Left cardiac atrium (tissue), 4 donors: ENCODE measurements at regions not wholly inside any gene's neighbourhood (a gene's known extent, or its start where the extent isn't known, plus 50 kb on each side); places are given as distances from the start of the nearest gene placed in this dataset.
"Not testable (repeated sequence)": the region's sequence is repeated elsewhere in the genome, so short reads cannot be mapped to it uniquely, and the experiment has no call there.

Experiments used
- ATAC-seq, 2 donors: fragments of 200-7000 bp; cut with Tn5 transposase; one replicate each; pipeline ENCODE4 v1.9.1; 2020; ENCODE audit warnings: mild to moderate bottlenecking in 2 of 2, moderate library complexity in 2 of 2
- DNase-seq: peaks from one replicate; pipeline ENCODE4 v3.0.0-alpha.2; 2020
- intact Hi-C, 2 donors: fragments of 100-400 bp; cut with DNase I; formaldehyde crosslinking; loops; one replicate each; pipeline versions ENCODE4 v1.14.1 to v1.15.1; 2022 to 2023
- donor health status: DM: no; HTN: yes; CAD: no.
- donor health status: DM: no; HTN: yes; CAD: no; lungs with severe emphysema.
- donor health status: DM: yes; HTN: yes; CAD: no.
- donor health status: Dilated cardiomyopathy.

DNA sequence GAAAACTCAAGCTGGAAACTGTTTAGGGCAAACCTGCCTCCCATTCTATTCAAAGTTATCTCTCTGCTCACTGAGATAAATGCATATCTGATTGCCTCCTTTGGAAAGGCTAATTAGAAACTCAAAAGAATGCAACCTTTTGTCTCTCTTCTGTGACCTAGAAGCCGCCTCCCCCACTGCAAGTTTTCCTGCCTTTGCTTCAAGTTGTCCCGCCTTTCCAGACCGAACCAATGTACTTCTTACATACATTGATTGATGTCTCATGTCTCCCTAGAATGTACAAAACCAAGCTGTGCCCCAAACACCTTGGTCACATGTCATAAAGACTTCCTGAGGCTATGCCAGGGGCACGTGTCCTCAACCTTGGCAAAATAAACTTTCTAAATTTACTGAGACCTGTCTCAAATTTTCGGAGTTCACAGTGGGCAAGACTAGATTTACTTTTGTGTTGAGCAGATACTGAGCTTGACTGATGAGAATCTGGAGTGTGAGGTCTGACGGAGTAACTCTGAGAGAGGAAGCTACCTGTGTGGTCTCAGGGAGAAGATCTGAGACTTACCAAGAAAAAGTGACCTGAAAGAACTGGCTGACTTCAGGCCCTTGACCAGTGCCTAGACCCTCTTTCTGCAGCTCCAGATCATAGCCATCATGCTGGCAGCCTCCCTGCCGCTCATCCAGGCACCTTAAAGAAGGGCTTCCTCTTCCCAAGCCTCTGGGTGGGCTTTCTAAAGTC lies 124.7 kb upstream of the NBPF9 start:
- DNase-seq, intact Hi-C loops, ATAC-seq: not testable (repeated sequence)

GRCh38 chr1:149228672-149229585 lies 125.6 kb upstream of the NBPF9 start:
- intact Hi-C loops, DNase-seq: not testable (repeated sequence)
- ATAC-seq, result peak; percentile 99

GRCh38 chr1:149229813-149230212 lies 126.5 kb upstream of the NBPF9 start:
- intact Hi-C loops, result not testable (repeated sequence)
- DNase-seq, result peak; percentile 30
- ATAC-seq, result peak; percentile 74 to 88

GRCh38 chr1:149234926-149235914 lies 131.9 kb upstream of the NBPF9 start:
- peak; percentile 28 to 58 for ATAC-seq
- intact Hi-C loops, DNase-seq: not testable (repeated sequence)

DNA sequence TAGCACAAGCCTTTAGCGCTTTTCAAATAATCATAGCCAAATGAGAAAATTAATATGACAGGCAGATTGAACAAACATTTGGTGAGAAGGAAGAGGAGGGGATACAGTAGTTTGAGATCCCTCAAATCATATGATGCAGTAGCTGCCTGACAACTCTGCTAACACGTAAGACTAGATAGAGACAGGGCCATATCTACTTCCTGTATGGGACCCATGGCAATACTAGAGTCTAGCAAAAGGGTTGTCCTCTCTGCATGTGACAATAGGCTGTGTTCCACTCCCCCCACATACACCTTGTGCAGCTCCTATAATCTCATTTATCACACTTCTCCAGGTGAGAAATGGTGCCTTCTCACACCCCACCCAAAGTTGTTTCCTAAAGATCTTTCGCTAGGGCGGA lies 134.2 kb upstream of the NBPF9 start:
- DNase-seq, ATAC-seq, intact Hi-C loops: not testable (repeated sequence)

- intact Hi-C loops, DNase-seq: not testable (repeated sequence)
- ATAC-seq, result peak; percentile 30 to 54
Measured at GRCh38 chr1:149239897-149240508, 136.7 kb upstream of the NBPF9 start.

DNA sequence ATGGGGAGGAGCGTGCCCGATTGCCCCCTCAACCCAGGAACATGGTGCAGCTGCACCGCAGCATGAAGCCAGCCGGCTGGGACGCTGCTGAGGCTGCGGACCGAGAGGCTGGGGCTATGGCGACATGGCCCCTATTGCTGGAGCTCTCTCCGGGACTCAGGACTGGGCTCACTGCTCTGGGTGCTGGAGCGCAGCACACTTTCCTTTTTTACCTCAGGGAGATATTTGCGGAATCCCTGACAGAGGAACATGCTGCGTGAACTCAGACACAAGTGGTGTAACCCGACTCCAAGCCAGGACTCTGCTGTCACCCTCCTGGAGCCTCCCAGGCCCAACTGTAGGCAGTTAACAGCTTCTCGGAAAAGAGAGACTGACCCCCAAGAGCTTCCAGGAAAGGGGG lies 137.2 kb upstream of the NBPF9 start:
- DNase-seq, intact Hi-C loops: not testable (repeated sequence)
- peak; percentile 82 to 86 for ATAC-seq

GRCh38 chr1:149241272-149241671 lies 137.9 kb upstream of the NBPF9 start:
- DNase-seq, intact Hi-C loops: not testable (repeated sequence)
- ATAC-seq, result peak; percentile 73 to 91

DNA sequence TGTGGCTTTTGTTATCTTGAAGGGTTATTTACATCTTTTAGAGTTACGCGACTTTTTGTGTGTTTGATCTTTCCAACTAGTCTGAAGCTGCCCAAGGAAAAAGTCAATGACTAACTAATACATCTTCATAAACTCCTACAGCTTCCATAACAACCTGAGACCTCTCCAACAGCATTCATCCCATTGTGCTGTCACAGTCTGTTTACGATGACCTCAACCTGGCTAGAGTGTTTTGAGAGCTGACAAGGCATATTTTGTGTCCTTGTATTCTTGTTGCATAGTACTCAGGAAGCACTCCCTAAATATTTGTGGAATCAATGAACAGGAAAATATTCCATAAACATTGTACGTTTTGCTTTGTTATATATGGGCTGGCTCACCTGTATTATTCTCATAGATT lies 140.2 kb upstream of the NBPF9 start:
- ATAC-seq, DNase-seq, intact Hi-C loops: not testable (repeated sequence)

DNA sequence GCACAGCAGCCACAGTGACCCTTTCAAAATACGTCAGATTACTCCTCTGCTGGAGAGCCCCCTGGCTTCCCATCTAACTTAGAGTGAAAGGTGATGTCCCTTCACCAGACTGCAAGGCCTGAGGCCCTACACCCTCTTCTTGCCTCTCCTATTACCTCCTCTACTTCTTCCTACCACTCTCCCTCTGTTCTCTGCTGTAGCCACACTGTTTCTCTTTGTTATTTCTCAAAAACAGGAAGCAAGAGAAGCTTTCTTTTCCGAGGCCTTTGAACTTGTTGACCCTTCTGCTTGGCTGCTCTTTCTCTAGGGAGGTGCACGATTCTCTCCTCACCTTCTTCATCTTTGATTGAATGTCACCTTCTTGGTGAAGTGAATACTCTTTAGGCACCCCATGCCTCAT lies 141.3 kb upstream of the NBPF9 start:
- DNase-seq, intact Hi-C loops, ATAC-seq: not testable (repeated sequence)

DNA sequence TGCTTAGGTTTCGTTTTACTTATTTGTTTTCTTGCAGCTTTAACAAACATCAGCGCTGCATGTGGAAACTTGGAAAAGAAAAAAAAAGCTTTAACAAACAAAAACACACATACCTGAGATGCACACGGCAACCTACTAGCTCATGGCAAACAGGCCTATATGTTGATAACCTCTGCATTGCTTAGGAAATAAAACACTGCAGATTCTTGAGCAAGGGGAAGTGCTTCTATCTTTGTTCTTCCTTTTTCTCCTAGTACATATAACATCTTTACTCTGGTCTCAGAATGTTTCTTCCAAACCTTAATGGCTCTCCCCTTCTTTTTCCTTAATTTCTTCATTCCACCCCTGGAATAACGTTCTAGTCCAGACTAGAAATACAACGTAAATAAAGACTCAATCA lies 142.9 kb upstream of the NBPF9 start:
- ATAC-seq, DNase-seq, intact Hi-C loops: not testable (repeated sequence)

GRCh38 chr1:149248610-149249009 lies 145.3 kb upstream of the NBPF9 start:
- ATAC-seq, intact Hi-C loops, DNase-seq: not testable (repeated sequence)

GRCh38 chr1:149249850-149250467 lies 146.6 kb upstream of the NBPF9 start:
- intact Hi-C loops, ATAC-seq: not testable (repeated sequence)
- peak; percentile 1 for DNase-seq

- intact Hi-C loops, DNase-seq: not testable (repeated sequence)
- peak; percentile 91 to 99 for ATAC-seq
Measured at GRCh38 chr1:149254894-149255847, 151.8 kb upstream of the NBPF9 start.

DNA sequence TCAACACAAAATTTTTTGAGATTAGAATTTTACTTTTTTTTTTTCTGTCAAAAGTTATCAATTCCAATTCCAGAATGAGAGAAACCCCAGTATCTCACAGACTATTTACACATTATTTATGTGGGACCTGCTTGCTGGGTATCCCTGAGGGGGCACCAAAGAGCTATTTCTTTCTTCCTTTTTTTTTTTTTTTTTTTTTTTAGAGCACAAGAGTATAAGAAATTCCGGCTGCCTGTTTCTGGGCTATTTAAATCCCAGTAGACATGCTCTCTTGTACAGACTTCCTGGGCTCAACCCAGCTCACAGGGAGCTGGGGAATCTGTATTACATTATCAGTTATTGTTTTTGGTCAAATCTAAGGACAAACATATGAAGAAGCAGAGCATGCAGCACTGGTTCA lies 156.9 kb upstream of the NBPF9 start:
- intact Hi-C loops, DNase-seq: not testable (repeated sequence)
- ATAC-seq, result peak; percentile 38 to 73

- intact Hi-C loops, DNase-seq: not testable (repeated sequence)
- ATAC-seq, result peak in 1 of 2 donors; percentile 33
Measured at GRCh38 chr1:149260736-149261340, 157.5 kb upstream of the NBPF9 start.
